HCT116 (cell line): ENCODE measurements at regions not wholly inside any gene's neighbourhood (a gene's known extent, or its start where the extent isn't known, plus 50 kb on each side); places are given as distances from the start of the nearest gene placed in this dataset.

Source experiments
- ATAC-seq: fragments of 200-7000 bp; cut with Tn5 transposase; 2 replicates; pipeline ENCODE4 v1.9.1; 2020; ENCODE audit warnings: mild to moderate bottlenecking, moderate library complexity
- BruUV-seq: library from RNA; stranded (reverse); fragments of 400-500 nt; replicated peaks from 2 replicates; lab custom pipeline; 2021; lab: Mats Ljungman, UMichigan
- CTCF ChIA-PET: fragments of 300-600 bp; sonication (Branson Sonifier 250); formaldehyde crosslinking; loops from one replicate; lab custom pipeline; 2021; ENCODE audit warnings: antibody characterized with exemption; lab: Charles Lee
- POLR2A ChIA-PET: fragments of 300-600, 350-600 bp; sonication (Branson Sonifier 250); formaldehyde crosslinking; loops from one replicate; lab custom pipeline; 2021; ENCODE audit warnings: antibody characterized with exemption; lab: Charles Lee
- RAD21 ChIA-PET, 2 experiments: fragments of 300-600 bp; sonication (Branson Sonifier 250); formaldehyde crosslinking; loops; one replicate each; lab custom pipeline; 2023; ENCODE audit warnings: low total read pairs in 2 of 2; ENCODE audit not compliant: uncharacterized antibody in 2 of 2, unreplicated experiment in 2 of 2, low non-redundant PET in 1 of 2; lab: Charles Lee
- DNase-seq: peaks from one replicate; pipeline ENCODE4 v3.0.0-alpha.2; 2010; ENCODE audit warnings: low read depth, low spot score
- H2AFZ ChIP-seq: fragments of 200-600 bp; shearing (Covaris generic), sonication (generic); 2 replicates; pipeline ENCODE4 v1.6.1; 2017; ENCODE audit warnings: low read depth, mixed run types, mixed read lengths, antibody characterized with exemption, low read length; ENCODE audit not compliant: poor library complexity, severe bottlenecking
- H3K27ac ChIP-seq: 2 replicates; pipeline ENCODE4 v1.5.1; 2012; ENCODE audit warnings: low read depth, low read length
- H3K27me3 ChIP-seq: fragments of 200-600 bp; sonication (generic); 2 replicates; pipeline ENCODE4 v1.6.1; 2016; ENCODE audit warnings: mixed run types, low read length, mixed read lengths; ENCODE audit not compliant: insufficient read depth
- H3K36me3 ChIP-seq, 2 experiments: fragments of 200-500 bp in 1 of 2; fragments of 200-600 bp in 1 of 2; sonication (Bioruptor generic) in 1 of 2; sonication (generic) in 1 of 2; 2 replicates each; pipeline versions ENCODE4 v1.5.1 to v1.6.1; 2014 to 2016; ENCODE audit warnings: low read length in 2 of 2, inconsistent platforms in 1 of 2, mixed read lengths in 1 of 2, mixed run types in 1 of 2; ENCODE audit not compliant: insufficient read depth in 2 of 2, control insufficient read depth in 1 of 2
- H3K4me1 ChIP-seq, 2 experiments: fragments of 200-600 bp in 1 of 2; sonication (generic) in 1 of 2; 2 replicates each; pipeline versions ENCODE4 v1.5.1 to v1.6.1; 2012 to 2017; ENCODE audit warnings: low read length in 2 of 2, inconsistent platforms in 1 of 2, mild to moderate bottlenecking in 1 of 2, mixed read lengths in 1 of 2, mixed run types in 1 of 2, moderate library complexity in 1 of 2; ENCODE audit not compliant: insufficient read depth in 2 of 2, control insufficient read depth in 1 of 2
- H3K4me2 ChIP-seq: fragments of 200-600 bp; sonication (generic); 2 replicates; pipeline ENCODE4 v1.6.1; 2017; ENCODE audit warnings: mixed run types, low read length, mixed read lengths
- H3K4me3 ChIP-seq, 2 experiments: fragments of 200-600 bp in 1 of 2; sonication (generic) in 1 of 2; replicated peaks in 1 of 2; 2 replicates each; pipeline ENCODE4 v1.5.1; 2011 to 2016; ENCODE audit warnings: low read length in 2 of 2, control low read depth in 1 of 2, low read depth in 1 of 2, mild to moderate bottlenecking in 1 of 2, mixed read lengths in 1 of 2, mixed run types in 1 of 2
- H3K79me2 ChIP-seq: fragments of 200-600 bp; sonication (generic); 2 replicates; pipeline ENCODE4 v1.6.1; 2017; ENCODE audit warnings: mild to moderate bottlenecking, mixed run types, low read length, moderate library complexity, mixed read lengths; ENCODE audit not compliant: insufficient read depth
- H3K9ac ChIP-seq: fragments of 200-600 bp; sonication (generic); 2 replicates; pipeline ENCODE4 v1.6.1; 2016; ENCODE audit warnings: low read length, mixed read lengths
- H3K9me2 ChIP-seq: fragments of 200-600 bp; sonication (generic), shearing (Covaris generic); 2 replicates; pipeline ENCODE4 v1.6.1; 2017; ENCODE audit warnings: mixed run types, mild to moderate bottlenecking, moderate library complexity; ENCODE audit not compliant: insufficient read depth
- H3K9me3 ChIP-seq, 2 experiments: fragments of 200-500 bp in 1 of 2; fragments of 200-600 bp in 1 of 2; sonication (Bioruptor generic) in 1 of 2; sonication (generic) in 1 of 2; 2 replicates each; pipeline ENCODE4 v1.6.1; 2014 to 2017; ENCODE audit warnings: low read length in 2 of 2, mixed read lengths in 2 of 2, inconsistent platforms in 1 of 2, low read depth in 1 of 2, mild to moderate bottlenecking in 1 of 2, mixed run types in 1 of 2, moderate library complexity in 1 of 2; ENCODE audit not compliant: control insufficient read depth in 1 of 2, insufficient read depth in 1 of 2
- H4K20me1 ChIP-seq: fragments of 200-600 bp; sonication (generic), shearing (Covaris generic); 2 replicates; pipeline ENCODE4 v1.6.1; 2017; ENCODE audit warnings: mixed run types, mild to moderate bottlenecking, moderate library complexity; ENCODE audit not compliant: insufficient read depth
- CBX3 ChIP-seq: IDR thresholded peaks from 2 replicates; pipeline ENCODE4 v1.6.1; 2012; ENCODE audit warnings: low read depth
- CEBPB ChIP-seq: IDR thresholded peaks from 2 replicates; pipeline ENCODE4 v1.6.1; 2012; ENCODE audit warnings: low read depth
- EGR1 ChIP-seq: IDR thresholded peaks from 2 replicates; pipeline ENCODE4 v1.6.1; 2012; ENCODE audit warnings: low read depth
- ELF1 ChIP-seq: IDR thresholded peaks from 2 replicates; pipeline ENCODE4 v1.6.1; 2012; ENCODE audit warnings: low read depth, borderline replicate concordance
- EZH2 ChIP-seq: fragments of 200-600 bp; sonication (generic); IDR thresholded peaks from 2 replicates; pipeline ENCODE4 v1.6.1; 2017; ENCODE audit warnings: antibody characterized with exemption, mixed run types
- FOSL1 ChIP-seq: IDR thresholded peaks from 2 replicates; pipeline ENCODE4 v1.6.1; 2012; ENCODE audit warnings: low read depth
- JUND ChIP-seq: IDR thresholded peaks from 2 replicates; pipeline ENCODE4 v1.6.1; 2012
- POLR2A ChIP-seq: IDR thresholded peaks from 2 replicates; pipeline ENCODE4 v1.7.0; 2011; ENCODE audit warnings: borderline replicate concordance; ENCODE audit not compliant: insufficient read depth, insufficient read length; ENCODE audit errors: extremely low read depth
- POLR2AphosphoS5 ChIP-seq: IDR thresholded peaks from 2 replicates; pipeline ENCODE4 v1.6.1; 2011; ENCODE audit warnings: mild to moderate bottlenecking, low read depth, low read length, moderate library complexity
- RAD21 ChIP-seq: IDR thresholded peaks from 2 replicates; pipeline ENCODE4 v1.6.1; 2012; ENCODE audit warnings: low read depth, mild to moderate bottlenecking
- SIN3A ChIP-seq: IDR thresholded peaks from 2 replicates; pipeline ENCODE4 v1.6.1; 2012; ENCODE audit warnings: low read depth
- SP1 ChIP-seq: IDR thresholded peaks from 2 replicates; pipeline ENCODE4 v1.6.1; 2012; ENCODE audit warnings: low read depth
- SRF ChIP-seq: IDR thresholded peaks from 2 replicates; pipeline ENCODE4 v1.6.1; 2012; ENCODE audit warnings: low read depth
- TCF7L2 ChIP-seq: IDR thresholded peaks from 2 replicates; pipeline ENCODE4 v1.7.0; 2011; ENCODE audit warnings: borderline replicate concordance, inconsistent platforms; ENCODE audit not compliant: insufficient read depth, insufficient read length; ENCODE audit errors: extremely low read depth
- YY1 ChIP-seq: IDR thresholded peaks from 2 replicates; pipeline ENCODE4 v1.6.1; 2011; ENCODE audit warnings: low read length, low read depth, moderate library complexity, mild to moderate bottlenecking; ENCODE audit not compliant: insufficient replicate concordance; ENCODE audit errors: extremely low read depth
- ZNF274 ChIP-seq: fragments of 200-500 bp; sonication (Bioruptor generic); IDR thresholded peaks from 2 replicates; pipeline ENCODE4 v1.6.1; 2014; ENCODE audit warnings: mild to moderate bottlenecking, low read depth, low read length, inconsistent platforms
- intact Hi-C: fragments of 100-400 bp; cut with micrococcal nuclease; formaldehyde crosslinking; loops from 2 replicates; pipeline ENCODE4 v1.10.0; 2022
- TF ChIP-seq, protein P1 (sequence below): IDR thresholded peaks from 2 replicates; pipeline ENCODE4 v1.6.1; 2012
- TF ChIP-seq, protein P2 (sequence below): IDR thresholded peaks from 2 replicates; pipeline ENCODE4 v1.6.1; 2011; ENCODE audit warnings: mild to moderate bottlenecking, low read length, moderate library complexity; ENCODE audit not compliant: insufficient replicate concordance; ENCODE audit errors: extremely low read depth
- TF ChIP-seq, protein P3 (sequence below), 3 experiments: fragments of 200-600 bp in 1 of 3; sonication (generic) in 1 of 3; IDR thresholded peaks in 2 of 3; conservative IDR thresholded peaks in 1 of 3; 2 replicates each; pipeline ENCODE4 v1.5.1; 2012 to 2017; ENCODE audit warnings: low read depth in 2 of 3, low read length in 2 of 3, antibody characterized with exemption in 1 of 3, borderline replicate concordance in 1 of 3, control low read depth in 1 of 3, mild to moderate bottlenecking in 1 of 3, mixed read lengths in 1 of 3, mixed run types in 1 of 3, moderate library complexity in 1 of 3; ENCODE audit not compliant: insufficient read depth in 1 of 3

DNA sequence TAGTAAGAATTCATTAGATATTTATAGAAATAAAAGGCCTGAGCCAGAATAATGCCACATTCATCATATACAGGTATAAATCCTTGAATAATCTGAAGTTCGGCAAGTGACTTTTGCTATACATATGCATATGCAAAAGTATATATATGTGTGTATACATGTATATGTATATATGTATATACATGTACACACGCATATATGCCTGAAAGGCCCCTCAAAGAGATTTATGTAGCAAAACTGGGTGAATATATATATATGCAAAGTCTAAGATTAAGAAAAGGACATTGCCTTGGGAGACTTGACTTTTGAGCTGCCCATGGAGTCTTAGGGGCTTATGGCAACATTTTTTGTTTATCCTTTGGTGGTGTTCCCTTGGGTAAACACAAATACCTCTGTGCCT, 231.4 kb downstream of the BMP2 start:
- POLR2A ChIA-PET: no interaction called here
- Histone ChIP-seq H3K27me3 (no peaks in the 10 kb centered on the region), H3K27ac (no peak overlapping the region), H3K9me3 (peaks cover 5 to 10% of the 10 kb centered on the region in 2 experiments; a peak in 2 of 4 replicates), H2AFZ (no peak overlapping the region), H3K4me1 (no peaks in the 10 kb centered on the region), H3K9me2 (no peaks in the 10 kb centered on the region), H3K4me2 (no peak overlapping the region), H3K9ac (no peak overlapping the region), H3K4me3 (no peak overlapping the region), H4K20me1 (no peaks in the 10 kb centered on the region), H3K36me3 (no peaks in the 10 kb centered on the region), H3K79me2 (no peaks in the 10 kb centered on the region)
- DNase-seq (no peak), ATAC-seq (no peak)
- CTCF ChIA-PET: no interaction called here
- TF ChIP-seq ELF1 (no peak), POLR2A (no peak), SP1 (no peak), EGR1 (no peak), SRF (no peak), CBX3 (no peak), CEBPB (no peak), EZH2 (no peak), ZNF274 (no peak), TCF7L2 (no peak), RAD21 (no peak), POLR2AphosphoS5 (no peak), JUND (no peak), SIN3A (no peak), YY1 (no peak), FOSL1 (no peak)
- TF ChIP-seq, protein P1, sequence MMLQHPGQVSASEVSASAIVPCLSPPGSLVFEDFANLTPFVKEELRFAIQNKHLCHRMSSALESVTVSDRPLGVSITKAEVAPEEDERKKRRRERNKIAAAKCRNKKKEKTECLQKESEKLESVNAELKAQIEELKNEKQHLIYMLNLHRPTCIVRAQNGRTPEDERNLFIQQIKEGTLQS: no peak
- TF ChIP-seq, protein P2, sequence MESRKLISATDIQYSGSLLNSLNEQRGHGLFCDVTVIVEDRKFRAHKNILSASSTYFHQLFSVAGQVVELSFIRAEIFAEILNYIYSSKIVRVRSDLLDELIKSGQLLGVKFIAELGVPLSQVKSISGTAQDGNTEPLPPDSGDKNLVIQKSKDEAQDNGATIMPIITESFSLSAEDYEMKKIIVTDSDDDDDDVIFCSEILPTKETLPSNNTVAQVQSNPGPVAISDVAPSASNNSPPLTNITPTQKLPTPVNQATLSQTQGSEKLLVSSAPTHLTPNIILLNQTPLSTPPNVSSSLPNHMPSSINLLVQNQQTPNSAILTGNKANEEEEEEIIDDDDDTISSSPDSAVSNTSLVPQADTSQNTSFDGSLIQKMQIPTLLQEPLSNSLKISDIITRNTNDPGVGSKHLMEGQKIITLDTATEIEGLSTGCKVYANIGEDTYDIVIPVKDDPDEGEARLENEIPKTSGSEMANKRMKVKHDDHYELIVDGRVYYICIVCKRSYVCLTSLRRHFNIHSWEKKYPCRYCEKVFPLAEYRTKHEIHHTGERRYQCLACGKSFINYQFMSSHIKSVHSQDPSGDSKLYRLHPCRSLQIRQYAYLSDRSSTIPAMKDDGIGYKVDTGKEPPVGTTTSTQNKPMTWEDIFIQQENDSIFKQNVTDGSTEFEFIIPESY: no peak
- TF ChIP-seq, protein P3, sequence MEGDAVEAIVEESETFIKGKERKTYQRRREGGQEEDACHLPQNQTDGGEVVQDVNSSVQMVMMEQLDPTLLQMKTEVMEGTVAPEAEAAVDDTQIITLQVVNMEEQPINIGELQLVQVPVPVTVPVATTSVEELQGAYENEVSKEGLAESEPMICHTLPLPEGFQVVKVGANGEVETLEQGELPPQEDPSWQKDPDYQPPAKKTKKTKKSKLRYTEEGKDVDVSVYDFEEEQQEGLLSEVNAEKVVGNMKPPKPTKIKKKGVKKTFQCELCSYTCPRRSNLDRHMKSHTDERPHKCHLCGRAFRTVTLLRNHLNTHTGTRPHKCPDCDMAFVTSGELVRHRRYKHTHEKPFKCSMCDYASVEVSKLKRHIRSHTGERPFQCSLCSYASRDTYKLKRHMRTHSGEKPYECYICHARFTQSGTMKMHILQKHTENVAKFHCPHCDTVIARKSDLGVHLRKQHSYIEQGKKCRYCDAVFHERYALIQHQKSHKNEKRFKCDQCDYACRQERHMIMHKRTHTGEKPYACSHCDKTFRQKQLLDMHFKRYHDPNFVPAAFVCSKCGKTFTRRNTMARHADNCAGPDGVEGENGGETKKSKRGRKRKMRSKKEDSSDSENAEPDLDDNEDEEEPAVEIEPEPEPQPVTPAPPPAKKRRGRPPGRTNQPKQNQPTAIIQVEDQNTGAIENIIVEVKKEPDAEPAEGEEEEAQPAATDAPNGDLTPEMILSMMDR (IDR thresholded peaks at IDR 0.05 in 2 of 3, conservative IDR thresholded peaks at IDR 0.05 in 1 of 3; ENCODE audit: borderline replicate concordance in 1 of 3, insufficient read depth in 1 of 3, low read depth in 2 of 3, low read length in 2 of 3): no peak
- RAD21 ChIA-PET: no interaction called here
- intact Hi-C loops: no loop called here
- BruUV-seq: no TSS peak
